H9 (cell line): ENCODE measurements at regions not wholly inside any gene's neighbourhood (a gene's known extent, or its start where the extent isn't known, plus 50 kb on each side); places are given as distances from the start of the nearest gene placed in this dataset.

ENCODE experiments used
- DNase-seq: peaks from one replicate; pipeline ENCODE4 v3.0.0-alpha.2; 2017
- H2AFZ ChIP-seq: one replicate; pipeline ENCODE4 v1.6.1; 2013; ENCODE audit warnings: mild to moderate bottlenecking, low read length, control low read depth, moderate library complexity
- H2AK5ac ChIP-seq: 2 replicates; pipeline ENCODE4 v1.6.1; 2013; ENCODE audit warnings: low read length, control low read depth, mixed read lengths; ENCODE audit not compliant: insufficient read length
- H2BK120ac ChIP-seq: one replicate; pipeline ENCODE4 v1.6.1; 2013; ENCODE audit warnings: low read depth, mild to moderate bottlenecking, low read length, control low read depth, inconsistent platforms; ENCODE audit not compliant: poor library complexity, severe bottlenecking
- H2BK12ac ChIP-seq: 2 replicates; pipeline ENCODE4 v1.6.1; 2013; ENCODE audit warnings: low read length, control low read depth, mixed read lengths, low read depth; ENCODE audit not compliant: insufficient read length
- H2BK15ac ChIP-seq: 2 replicates; pipeline ENCODE4 v1.6.1; 2013; ENCODE audit warnings: low read depth, low read length, control low read depth
- H2BK20ac ChIP-seq: one replicate; pipeline ENCODE4 v1.6.1; 2013; ENCODE audit warnings: low read depth, mild to moderate bottlenecking, low read length, control low read depth, inconsistent platforms; ENCODE audit not compliant: poor library complexity, severe bottlenecking
- H2BK5ac ChIP-seq: 2 replicates; pipeline ENCODE4 v1.6.1; 2013; ENCODE audit warnings: low read length, control low read depth, mixed read lengths; ENCODE audit not compliant: insufficient read length
- H3K14ac ChIP-seq: 2 replicates; pipeline ENCODE4 v1.6.1; 2013; ENCODE audit warnings: low read length, control low read depth; ENCODE audit not compliant: insufficient read depth
- H3K18ac ChIP-seq: 2 replicates; pipeline ENCODE4 v1.6.1; 2013; ENCODE audit warnings: low read depth, mild to moderate bottlenecking, mixed read lengths, low read length, control low read depth; ENCODE audit not compliant: insufficient read length
- H3K23ac ChIP-seq: 2 replicates; pipeline ENCODE4 v1.6.1; 2013; ENCODE audit warnings: low read length, control low read depth, mixed read lengths, low read depth; ENCODE audit not compliant: insufficient read length
- H3K23me2 ChIP-seq: 2 replicates; pipeline ENCODE4 v1.6.1; 2013; ENCODE audit warnings: low read depth, mild to moderate bottlenecking, mixed read lengths, low read length, control low read depth; ENCODE audit not compliant: insufficient read length, poor library complexity, severe bottlenecking
- H3K27ac ChIP-seq: 2 replicates; pipeline ENCODE4 v1.5.1; 2013; ENCODE audit warnings: low read length, control low read depth, mixed read lengths, low read depth; ENCODE audit not compliant: insufficient read length
- H3K27me3 ChIP-seq: 2 replicates; pipeline ENCODE4 v1.6.1; 2013; ENCODE audit warnings: low read length, control low read depth, inconsistent platforms; ENCODE audit not compliant: insufficient read depth
- H3K4ac ChIP-seq: 2 replicates; pipeline ENCODE4 v1.6.1; 2013; ENCODE audit warnings: low read depth, mild to moderate bottlenecking, control low read depth, inconsistent platforms, low read length, moderate library complexity
- H3K4me1 ChIP-seq: 2 replicates; pipeline ENCODE4 v1.6.1; 2013; ENCODE audit warnings: low read length, control low read depth, inconsistent platforms; ENCODE audit not compliant: insufficient read depth
- H3K4me2 ChIP-seq: 2 replicates; pipeline ENCODE4 v1.6.1; 2013; ENCODE audit warnings: low read length, control low read depth, mixed read lengths; ENCODE audit not compliant: insufficient read length, insufficient read depth
- H3K56ac ChIP-seq: 2 replicates; pipeline ENCODE4 v1.6.1; 2013; ENCODE audit warnings: low read depth, mild to moderate bottlenecking, mixed read lengths, low read length, control low read depth; ENCODE audit not compliant: insufficient read length
- H3K79me1 ChIP-seq: 2 replicates; pipeline ENCODE4 v1.6.1; 2013; ENCODE audit warnings: low read depth, mild to moderate bottlenecking, moderate library complexity, low read length, control low read depth, inconsistent platforms; ENCODE audit not compliant: insufficient read depth, poor library complexity, severe bottlenecking
- H3K79me2 ChIP-seq: 2 replicates; pipeline ENCODE4 v1.6.1; 2013; ENCODE audit warnings: low read length, control low read depth, inconsistent platforms; ENCODE audit not compliant: insufficient read depth
- H3K9ac ChIP-seq: 2 replicates; pipeline ENCODE4 v1.6.1; 2013; ENCODE audit warnings: low read length, control low read depth, mixed read lengths; ENCODE audit not compliant: insufficient read length; ENCODE audit errors: extremely low read depth
- H3K9me3 ChIP-seq: one replicate; pipeline ENCODE4 v1.6.1; 2013; ENCODE audit warnings: low read depth, low read length, inconsistent platforms; ENCODE audit not compliant: control insufficient read depth
- H3T11ph ChIP-seq: one replicate; pipeline ENCODE4 v1.6.1; 2013; ENCODE audit warnings: mild to moderate bottlenecking, low read length, control low read depth, inconsistent platforms
- H4K20me1 ChIP-seq: one replicate; pipeline ENCODE4 v1.6.1; 2013; ENCODE audit not compliant: control insufficient read depth, insufficient read length, insufficient read depth
- H4K5ac ChIP-seq: 2 replicates; pipeline ENCODE4 v1.6.1; 2013; ENCODE audit warnings: low read depth, mild to moderate bottlenecking, mixed read lengths, low read length, control low read depth; ENCODE audit not compliant: insufficient read length
- H4K8ac ChIP-seq: replicated peaks from 2 replicates; pipeline ENCODE4 v1.6.1; 2013; ENCODE audit warnings: low read length, control low read depth, mixed read lengths, low read depth; ENCODE audit not compliant: insufficient read length
- H4K91ac ChIP-seq: 2 replicates; pipeline ENCODE4 v1.6.1; 2013; ENCODE audit warnings: low read depth, mild to moderate bottlenecking, moderate library complexity, mixed read lengths, low read length, control low read depth; ENCODE audit not compliant: insufficient read length
- H3K27ac Mint-ChIP-seq, 3 experiments: 2 replicates in 2 of 3; 3 replicates in 1 of 3; pipeline ENCODE4 v1.8.0; 2020 to 2021; ENCODE audit warnings: mixed read lengths in 3 of 3, mild to moderate bottlenecking in 1 of 3, moderate library complexity in 1 of 3
- H3K27me3 Mint-ChIP-seq: 2 replicates; pipeline ENCODE4 v1.8.0; 2021; ENCODE audit warnings: low read depth, mild to moderate bottlenecking, moderate library complexity, mixed read lengths
- H3K36me3 Mint-ChIP-seq, 3 experiments: 2 replicates in 2 of 3; 3 replicates in 1 of 3; pipeline ENCODE4 v1.8.0; 2020 to 2021; ENCODE audit warnings: low read depth in 3 of 3, mixed read lengths in 3 of 3; ENCODE audit not compliant: insufficient read depth in 1 of 3
- H3K4me1 Mint-ChIP-seq, 2 experiments: 2 replicates each; pipeline ENCODE4 v1.8.0; 2020; ENCODE audit warnings: mixed read lengths in 2 of 2
- H3K4me3 Mint-ChIP-seq, 2 experiments: 2 replicates in 1 of 2; 3 replicates in 1 of 2; pipeline ENCODE4 v1.8.0; 2020 to 2021; ENCODE audit warnings: mild to moderate bottlenecking in 2 of 2, mixed read lengths in 2 of 2, moderate library complexity in 1 of 2
- H3K9me3 Mint-ChIP-seq, 2 experiments: 2 replicates in 1 of 2; 3 replicates in 1 of 2; pipeline ENCODE4 v1.8.0; 2020; ENCODE audit warnings: mild to moderate bottlenecking in 2 of 2, mixed read lengths in 2 of 2, moderate library complexity in 1 of 2
- CTCF ChIP-seq: fragments of 200-600 bp; sonication (generic); conservative IDR thresholded peaks from 3 replicates; pipeline ENCODE4 v1.8.0; 2021; ENCODE audit warnings: antibody characterized with exemption, mild to moderate bottlenecking
- WGBS: extraction: QIAGEN DNeasy Blood & Tissue Kit; methylation state at CpG from one replicate; pipeline ENCODE4 v1.1.7; 2013; ENCODE audit warnings: missing lambda C conversion rate, low lambda C conversion rate, mixed read lengths; ENCODE audit not compliant: insufficient read length; ENCODE audit errors: extremely low coverage; 5-methylcytosine and 5-hydroxymethylcytosine counted together

- H4K5ac ChIP-seq = no peak overlapping the region
- no peak overlapping the region for H3K4me2 ChIP-seq
- H3T11ph ChIP-seq = no peak overlapping the region
- H3K36me3 Mint-ChIP-seq = peaks cover 0 to 5% (median 3%) of the 10 kb centered on the region in 3 experiments; a peak in 3 of 7 replicates
- H3K4me3 Mint-ChIP-seq = no peak overlapping the region
- H4K8ac ChIP-seq = no peak overlapping the region
- H3K9ac ChIP-seq = no peak overlapping the region
- no peak overlapping the region for H3K14ac ChIP-seq
- no peak overlapping the region for H3K56ac ChIP-seq
- H3K27me3 ChIP-seq = no peaks in the 10 kb centered on the region; the same call in 1 of the 2 replicates
- H3K4me1 ChIP-seq = no peaks in the 10 kb centered on the region; the same call in 1 of the 2 replicates
- H3K23me2 ChIP-seq = no peaks in the 10 kb centered on the region
- peaks cover 8 to 13% of the 10 kb centered on the region in 2 experiments for H3K4me1 Mint-ChIP-seq
- no peak overlapping the region for H2BK5ac ChIP-seq
- no peak overlapping the region for H3K27ac ChIP-seq
- H3K79me1 ChIP-seq = no peaks in the 10 kb centered on the region
- no peak overlapping the region for H3K4ac ChIP-seq
- H3K9me3 Mint-ChIP-seq = peaks cover 3 to 10% of the 10 kb centered on the region in 2 experiments; a peak in 3 of 5 replicates
- H3K18ac ChIP-seq = no peak overlapping the region
- DNase-seq = no peak
- H2AFZ ChIP-seq = no peak overlapping the region
- no peak overlapping the region for H2BK120ac ChIP-seq
- no peaks in the 10 kb centered on the region for H3K9me3 ChIP-seq
- no peak overlapping the region for H2AK5ac ChIP-seq
- H3K27ac Mint-ChIP-seq = no peak overlapping the region
- H4K20me1 ChIP-seq = no peaks in the 10 kb centered on the region
- no peak for TF ChIP-seq CTCF
- H3K27me3 Mint-ChIP-seq = no peaks in the 10 kb centered on the region
- WGBS = no CpG with 5 or more reads among the region's 1 CpG
- H3K79me2 ChIP-seq = no peaks in the 10 kb centered on the region
- H2BK15ac ChIP-seq = no peak overlapping the region
- no peak overlapping the region for H2BK12ac ChIP-seq
- no peak overlapping the region for H2BK20ac ChIP-seq
- H4K91ac ChIP-seq = no peak overlapping the region
- no peak overlapping the region for H3K23ac ChIP-seq
These were observed 67.7 kb upstream of the ROPN1 start for GRCh38 chr3:124059580-124059979.
